ENCODE measurements at regions not wholly inside any gene's neighbourhood (a gene's known extent, or its start where the extent isn't known, plus 50 kb on each side); places are given as distances from the start of the nearest gene placed in this dataset.

- Histone ChIP-seq H3K36me3 (ENCODE audit: insufficient read depth, low read length) (no peaks in the 10 kb centered on the region), H3K4me2 (ENCODE audit: low read length) (no peak overlapping the region), H3K4me3 (ENCODE audit: low read length) (no peak overlapping the region), H3K27me3 (ENCODE audit: control insufficient read depth, insufficient read depth, low read length) (no peaks in the 10 kb centered on the region), H3K9ac (ENCODE audit: low read depth, low read length) (no peak overlapping the region), H3K9me3 (replicated peaks; ENCODE audit: low read length) (no peaks in the 10 kb centered on the region), H3K4me1 (ENCODE audit: control insufficient read depth, insufficient read depth, low read length) (no peaks in the 10 kb centered on the region)
These were observed 566.3 kb downstream of the MAT2B start for GRCh38 chr5:164071671-164072070.

- no peaks in the 10 kb centered on the region for H3K9me3 ChIP-seq (replicated peaks; ENCODE audit: low read length)
- no peaks in the 10 kb centered on the region for H3K27me3 ChIP-seq (ENCODE audit: control insufficient read depth, insufficient read depth, low read length)
- H3K4me1 ChIP-seq (ENCODE audit: control insufficient read depth, insufficient read depth, low read length) = no peaks in the 10 kb centered on the region
- no peaks in the 10 kb centered on the region for H3K36me3 ChIP-seq (ENCODE audit: insufficient read depth, low read length)
- H3K4me3 ChIP-seq (ENCODE audit: low read length) = no peak overlapping the region
- H3K4me2 ChIP-seq (ENCODE audit: low read length) = no peak overlapping the region
- H3K9ac ChIP-seq (ENCODE audit: low read depth, low read length) = no peak overlapping the region
These were observed 567.7 kb downstream of the MAT2B start for GRCh38 chr5:164073081-164073480.

- no peak overlapping the region for H3K4me3 ChIP-seq (ENCODE audit: low read length)
- no peak overlapping the region for H3K9ac ChIP-seq (ENCODE audit: low read depth, low read length)
- no peaks in the 10 kb centered on the region for H3K4me1 ChIP-seq (ENCODE audit: control insufficient read depth, insufficient read depth, low read length)
- H3K27me3 ChIP-seq (ENCODE audit: control insufficient read depth, insufficient read depth, low read length) = no peaks in the 10 kb centered on the region
- no peaks in the 10 kb centered on the region for H3K36me3 ChIP-seq (ENCODE audit: insufficient read depth, low read length)
- no peaks in the 10 kb centered on the region for H3K9me3 ChIP-seq (replicated peaks; ENCODE audit: low read length)
- H3K4me2 ChIP-seq (ENCODE audit: low read length) = no peak overlapping the region
These were observed 571.1 kb downstream of the MAT2B start for GRCh38 chr5:164076556-164076955.

GRCh38 chr5:164090358-164090757 is 584.9 kb downstream of the MAT2B start:
- H3K4me3 ChIP-seq (ENCODE audit: low read length) = no peak overlapping the region
- no peaks in the 10 kb centered on the region for H3K4me1 ChIP-seq (ENCODE audit: control insufficient read depth, insufficient read depth, low read length)
- no peak overlapping the region for H3K4me2 ChIP-seq (ENCODE audit: low read length)
- H3K36me3 ChIP-seq (ENCODE audit: insufficient read depth, low read length) = no peaks in the 10 kb centered on the region
- no peak overlapping the region for H3K9ac ChIP-seq (ENCODE audit: low read depth, low read length)
- H3K9me3 ChIP-seq (replicated peaks; ENCODE audit: low read length) = no peaks in the 10 kb centered on the region
- H3K27me3 ChIP-seq (ENCODE audit: control insufficient read depth, insufficient read depth, low read length) = no peaks in the 10 kb centered on the region

- H3K36me3 ChIP-seq (ENCODE audit: insufficient read depth, low read length) = no peaks in the 10 kb centered on the region
- H3K4me1 ChIP-seq (ENCODE audit: control insufficient read depth, insufficient read depth, low read length) = no peaks in the 10 kb centered on the region
- no peaks in the 10 kb centered on the region for H3K9me3 ChIP-seq (replicated peaks; ENCODE audit: low read length)
- no peaks in the 10 kb centered on the region for H3K27me3 ChIP-seq (ENCODE audit: control insufficient read depth, insufficient read depth, low read length)
- no peak overlapping the region for H3K9ac ChIP-seq (ENCODE audit: low read depth, low read length)
- no peak overlapping the region for H3K4me2 ChIP-seq (ENCODE audit: low read length)
- H3K4me3 ChIP-seq (ENCODE audit: low read length) = no peak overlapping the region
These were observed 586.4 kb downstream of the MAT2B start for GRCh38 chr5:164091836-164092235.

- Histone ChIP-seq H3K4me1 (ENCODE audit: control insufficient read depth, insufficient read depth, low read length) (no peaks in the 10 kb centered on the region), H3K27me3 (ENCODE audit: control insufficient read depth, insufficient read depth, low read length) (no peaks in the 10 kb centered on the region), H3K9me3 (replicated peaks; ENCODE audit: low read length) (no peaks in the 10 kb centered on the region), H3K9ac (ENCODE audit: low read depth, low read length) (no peak overlapping the region), H3K4me3 (ENCODE audit: low read length) (no peak overlapping the region), H3K36me3 (ENCODE audit: insufficient read depth, low read length) (no peaks in the 10 kb centered on the region), H3K4me2 (ENCODE audit: low read length) (no peak overlapping the region)
These were observed 588.9 kb downstream of the MAT2B start for GRCh38 chr5:164094291-164094690.

GRCh38 chr5:164097749-164098148 is 592.3 kb downstream of the MAT2B start:
- Histone ChIP-seq H3K9me3 (replicated peaks; ENCODE audit: low read length) (no peaks in the 10 kb centered on the region), H3K4me2 (ENCODE audit: low read length) (no peak overlapping the region), H3K9ac (ENCODE audit: low read depth, low read length) (no peak overlapping the region), H3K4me3 (ENCODE audit: low read length) (no peak overlapping the region), H3K27me3 (ENCODE audit: control insufficient read depth, insufficient read depth, low read length) (no peaks in the 10 kb centered on the region), H3K4me1 (ENCODE audit: control insufficient read depth, insufficient read depth, low read length) (no peaks in the 10 kb centered on the region), H3K36me3 (ENCODE audit: insufficient read depth, low read length) (no peaks in the 10 kb centered on the region)

GRCh38 chr5:164098531-164098930 is 593.1 kb downstream of the MAT2B start:
- Histone ChIP-seq H3K4me2 (ENCODE audit: low read length) (no peak overlapping the region), H3K36me3 (ENCODE audit: insufficient read depth, low read length) (no peaks in the 10 kb centered on the region), H3K4me1 (ENCODE audit: control insufficient read depth, insufficient read depth, low read length) (no peaks in the 10 kb centered on the region), H3K4me3 (ENCODE audit: low read length) (no peak overlapping the region), H3K9me3 (replicated peaks; ENCODE audit: low read length) (no peaks in the 10 kb centered on the region), H3K27me3 (ENCODE audit: control insufficient read depth, insufficient read depth, low read length) (no peaks in the 10 kb centered on the region), H3K9ac (ENCODE audit: low read depth, low read length) (no peak overlapping the region)

GRCh38 chr5:164098979-164099378 is 593.6 kb downstream of the MAT2B start:
- no peaks in the 10 kb centered on the region for H3K36me3 ChIP-seq (ENCODE audit: insufficient read depth, low read length)
- no peaks in the 10 kb centered on the region for H3K9me3 ChIP-seq (replicated peaks; ENCODE audit: low read length)
- no peaks in the 10 kb centered on the region for H3K4me1 ChIP-seq (ENCODE audit: control insufficient read depth, insufficient read depth, low read length)
- H3K9ac ChIP-seq (ENCODE audit: low read depth, low read length) = no peak overlapping the region
- no peaks in the 10 kb centered on the region for H3K27me3 ChIP-seq (ENCODE audit: control insufficient read depth, insufficient read depth, low read length)
- no peak overlapping the region for H3K4me3 ChIP-seq (ENCODE audit: low read length)
- H3K4me2 ChIP-seq (ENCODE audit: low read length) = no peak overlapping the region

- no peaks in the 10 kb centered on the region for H3K27me3 ChIP-seq (ENCODE audit: control insufficient read depth, insufficient read depth, low read length)
- H3K4me2 ChIP-seq (ENCODE audit: low read length) = no peak overlapping the region
- H3K4me3 ChIP-seq (ENCODE audit: low read length) = no peak overlapping the region
- H3K9me3 ChIP-seq (replicated peaks; ENCODE audit: low read length) = no peaks in the 10 kb centered on the region
- H3K36me3 ChIP-seq (ENCODE audit: insufficient read depth, low read length) = no peaks in the 10 kb centered on the region
- H3K9ac ChIP-seq (ENCODE audit: low read depth, low read length) = no peak overlapping the region
- H3K4me1 ChIP-seq (ENCODE audit: control insufficient read depth, insufficient read depth, low read length) = peaks cover 5% of the 10 kb centered on the region
These were observed 610.0 kb downstream of the MAT2B start for GRCh38 chr5:164115420-164115819.

- Histone ChIP-seq H3K4me3 (ENCODE audit: low read length) (no peak overlapping the region), H3K4me1 (ENCODE audit: control insufficient read depth, insufficient read depth, low read length) (peaks cover 5% of the 10 kb centered on the region), H3K27me3 (ENCODE audit: control insufficient read depth, insufficient read depth, low read length) (no peaks in the 10 kb centered on the region)
These were observed 614.5 kb downstream of the MAT2B start for GRCh38 chr5:164119806-164120447.

GRCh38 chr5:164127527-164127926 is 622.1 kb downstream of the MAT2B start:
- Histone ChIP-seq H3K36me3 (ENCODE audit: insufficient read depth, low read length) (no peaks in the 10 kb centered on the region), H3K9ac (ENCODE audit: low read depth, low read length) (no peak overlapping the region), H3K27me3 (ENCODE audit: control insufficient read depth, insufficient read depth, low read length) (no peaks in the 10 kb centered on the region), H3K4me3 (ENCODE audit: low read length) (no peak overlapping the region), H3K9me3 (replicated peaks; ENCODE audit: low read length) (peaks cover 5% of the 10 kb centered on the region), H3K4me1 (ENCODE audit: control insufficient read depth, insufficient read depth, low read length) (no peaks in the 10 kb centered on the region), H3K4me2 (ENCODE audit: low read length) (no peak overlapping the region)

More at GRCh38 chr5:164119806-164120447, 614.5 kb downstream of the MAT2B start:
- Histone ChIP-seq H3K36me3 (ENCODE audit: insufficient read depth, low read length) (no peaks in the 10 kb centered on the region), H3K9ac (ENCODE audit: low read depth, low read length) (no peak overlapping the region), H3K4me2 (ENCODE audit: low read length) (no peak overlapping the region), H3K9me3 (replicated peaks; ENCODE audit: low read length) (no peaks in the 10 kb centered on the region)
